KMS-11 (cell line): ENCODE measurements at regions not wholly inside any gene's neighbourhood (a gene's known extent, or its start where the extent isn't known, plus 50 kb on each side); places are given as distances from the start of the nearest gene placed in this dataset.

Experiments
- H2AFZ ChIP-seq: fragments of 200-600 bp; sonication (generic); 2 replicates; pipeline ENCODE4 v1.6.1; 2016; ENCODE audit warnings: antibody characterized with exemption, mixed run types, low read depth
- H3K27ac ChIP-seq: fragments of 200-600 bp; sonication (generic); 2 replicates; pipeline ENCODE4 v1.6.1; 2016; ENCODE audit warnings: mild to moderate bottlenecking, mixed run types
- H3K27me3 ChIP-seq: fragments of 200-600 bp; sonication (generic); 2 replicates; pipeline ENCODE4 v1.6.1; 2017; ENCODE audit warnings: mild to moderate bottlenecking, low read depth, mixed run types, moderate library complexity; ENCODE audit not compliant: insufficient read depth
- H3K36me3 ChIP-seq: fragments of 200-600 bp; sonication (generic); 2 replicates; pipeline ENCODE4 v1.6.1; 2017; ENCODE audit warnings: mild to moderate bottlenecking, mixed run types; ENCODE audit not compliant: insufficient read depth
- H3K4me1 ChIP-seq: fragments of 200-600 bp; sonication (generic); 2 replicates; pipeline ENCODE4 v1.6.1; 2016; ENCODE audit warnings: mild to moderate bottlenecking, low read depth, mixed run types; ENCODE audit not compliant: poor library complexity, severe bottlenecking
- H3K4me2 ChIP-seq: fragments of 200-600 bp; sonication (generic); 2 replicates; pipeline ENCODE4 v1.7.0; 2016; ENCODE audit warnings: mild to moderate bottlenecking, mixed run types
- H3K4me3 ChIP-seq: fragments of 200-600 bp; sonication (generic); IDR thresholded peaks from 2 replicates; pipeline ENCODE4 v1.6.1; 2017; ENCODE audit warnings: low read depth, low read length, mixed read lengths; ENCODE audit not compliant: insufficient read depth
- H3K79me2 ChIP-seq: fragments of 200-600 bp; sonication (generic); 2 replicates; pipeline ENCODE4 v1.6.1; 2016; ENCODE audit warnings: low read depth, mixed run types; ENCODE audit not compliant: insufficient read depth
- H3K9ac ChIP-seq: fragments of 200-600 bp; sonication (generic); 2 replicates; pipeline ENCODE4 v1.6.1; 2016; ENCODE audit warnings: mild to moderate bottlenecking, mixed run types
- H4K20me1 ChIP-seq: fragments of 200-600 bp; sonication (generic); 2 replicates; pipeline ENCODE4 v1.6.1; 2016; ENCODE audit warnings: mild to moderate bottlenecking, mixed run types; ENCODE audit not compliant: insufficient read depth
- TF ChIP-seq, protein P1 (sequence below): fragments of 200-600 bp; sonication (generic); conservative IDR thresholded peaks from 2 replicates; pipeline ENCODE4 v1.6.1; 2017; ENCODE audit warnings: low read depth, mild to moderate bottlenecking, antibody characterized with exemption, low read length, moderate library complexity, mixed read lengths

DNA sequence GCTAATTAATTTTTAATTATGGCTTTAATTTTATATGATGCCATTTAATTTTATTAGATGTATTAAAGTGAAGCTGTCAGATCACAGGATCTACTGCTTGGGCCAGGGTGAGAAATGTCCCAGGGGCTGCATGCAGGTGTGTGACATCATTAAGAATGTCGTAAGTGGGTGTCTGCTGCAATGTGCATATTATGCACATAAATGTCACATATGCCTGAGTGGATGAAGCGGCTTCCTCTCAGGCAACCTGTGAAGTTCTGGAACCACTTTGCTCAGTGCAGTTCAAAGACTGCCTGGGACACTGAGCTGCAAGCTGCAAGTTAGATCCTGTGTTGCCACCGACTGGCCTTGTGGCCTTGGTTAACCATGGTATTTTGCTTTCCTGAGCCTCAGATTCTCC lies 355.0 kb downstream of the UQCRFS1 start:
- Histone ChIP-seq H3K4me2 (no peak overlapping the region), H3K27ac (no peak overlapping the region), H3K4me1 (no peaks in the 10 kb centered on the region), H3K36me3 (no peaks in the 10 kb centered on the region), H4K20me1 (no peaks in the 10 kb centered on the region), H3K9ac (no peak overlapping the region), H2AFZ (no peak overlapping the region), H3K79me2 (no peaks in the 10 kb centered on the region), H3K4me3 (no peak overlapping the region), H3K27me3 (no peaks in the 10 kb centered on the region)
- TF ChIP-seq, protein P1, sequence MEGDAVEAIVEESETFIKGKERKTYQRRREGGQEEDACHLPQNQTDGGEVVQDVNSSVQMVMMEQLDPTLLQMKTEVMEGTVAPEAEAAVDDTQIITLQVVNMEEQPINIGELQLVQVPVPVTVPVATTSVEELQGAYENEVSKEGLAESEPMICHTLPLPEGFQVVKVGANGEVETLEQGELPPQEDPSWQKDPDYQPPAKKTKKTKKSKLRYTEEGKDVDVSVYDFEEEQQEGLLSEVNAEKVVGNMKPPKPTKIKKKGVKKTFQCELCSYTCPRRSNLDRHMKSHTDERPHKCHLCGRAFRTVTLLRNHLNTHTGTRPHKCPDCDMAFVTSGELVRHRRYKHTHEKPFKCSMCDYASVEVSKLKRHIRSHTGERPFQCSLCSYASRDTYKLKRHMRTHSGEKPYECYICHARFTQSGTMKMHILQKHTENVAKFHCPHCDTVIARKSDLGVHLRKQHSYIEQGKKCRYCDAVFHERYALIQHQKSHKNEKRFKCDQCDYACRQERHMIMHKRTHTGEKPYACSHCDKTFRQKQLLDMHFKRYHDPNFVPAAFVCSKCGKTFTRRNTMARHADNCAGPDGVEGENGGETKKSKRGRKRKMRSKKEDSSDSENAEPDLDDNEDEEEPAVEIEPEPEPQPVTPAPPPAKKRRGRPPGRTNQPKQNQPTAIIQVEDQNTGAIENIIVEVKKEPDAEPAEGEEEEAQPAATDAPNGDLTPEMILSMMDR, result no peak

DNA sequence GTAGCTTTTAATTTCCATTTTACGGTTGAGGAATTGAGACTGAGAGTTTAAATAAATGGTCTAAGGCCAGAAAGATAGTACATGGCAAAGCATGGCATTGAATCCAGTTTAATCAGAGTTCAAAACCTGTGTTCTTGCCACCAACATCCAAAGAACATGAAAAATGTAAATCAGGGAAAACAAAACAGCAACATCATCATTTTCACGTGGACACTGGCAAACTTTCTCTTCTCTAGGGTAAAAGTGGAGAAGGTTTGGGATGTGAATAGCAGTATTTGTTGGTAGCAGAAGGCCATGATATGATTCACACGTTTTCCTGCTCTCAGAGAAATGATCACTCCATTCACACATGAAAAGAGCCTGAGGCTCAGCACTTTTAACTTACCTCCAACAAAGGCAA lies 357.7 kb downstream of the UQCRFS1 start:
- Histone ChIP-seq H3K27ac (no peak overlapping the region), H3K4me1 (no peaks in the 10 kb centered on the region), H3K4me3 (no peak overlapping the region), H3K79me2 (no peaks in the 10 kb centered on the region), H4K20me1 (no peaks in the 10 kb centered on the region), H3K36me3 (no peaks in the 10 kb centered on the region), H3K27me3 (no peaks in the 10 kb centered on the region), H3K9ac (no peak overlapping the region), H2AFZ (no peak overlapping the region), H3K4me2 (no peak overlapping the region)
- TF ChIP-seq, protein P1, result no peak

DNA sequence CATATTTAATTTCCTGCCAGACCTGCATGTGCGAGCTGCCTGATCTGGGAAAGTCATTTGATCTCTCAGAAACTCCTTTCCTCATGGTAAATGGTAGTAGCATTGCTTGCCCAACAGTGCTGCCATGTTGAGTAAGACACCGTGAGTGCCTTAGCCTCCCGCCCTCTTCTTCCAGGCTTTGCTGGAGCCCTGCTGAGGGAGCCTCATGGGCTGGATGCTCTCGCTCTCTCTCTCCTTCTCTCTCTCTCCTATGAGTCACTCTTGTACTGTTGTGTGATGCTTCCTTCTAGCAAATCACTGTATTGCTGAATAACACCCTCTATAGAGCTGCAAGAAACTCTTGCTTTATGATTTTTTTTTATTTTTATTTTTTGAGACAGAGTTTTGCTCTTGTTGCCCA lies 365.5 kb downstream of the UQCRFS1 start:
- H3K9ac ChIP-seq, result no peak overlapping the region
- no peak overlapping the region for H3K27ac ChIP-seq
- TF ChIP-seq, protein P1, result no peak
- H3K4me2 ChIP-seq, result no peak overlapping the region
- no peak overlapping the region for H2AFZ ChIP-seq
- no peaks in the 10 kb centered on the region for H3K27me3 ChIP-seq
- H3K36me3 ChIP-seq, result no peaks in the 10 kb centered on the region
- H3K4me3 ChIP-seq, result no peak overlapping the region
- no peaks in the 10 kb centered on the region for H4K20me1 ChIP-seq
- H3K4me1 ChIP-seq, result no peaks in the 10 kb centered on the region
- no peaks in the 10 kb centered on the region for H3K79me2 ChIP-seq

DNA sequence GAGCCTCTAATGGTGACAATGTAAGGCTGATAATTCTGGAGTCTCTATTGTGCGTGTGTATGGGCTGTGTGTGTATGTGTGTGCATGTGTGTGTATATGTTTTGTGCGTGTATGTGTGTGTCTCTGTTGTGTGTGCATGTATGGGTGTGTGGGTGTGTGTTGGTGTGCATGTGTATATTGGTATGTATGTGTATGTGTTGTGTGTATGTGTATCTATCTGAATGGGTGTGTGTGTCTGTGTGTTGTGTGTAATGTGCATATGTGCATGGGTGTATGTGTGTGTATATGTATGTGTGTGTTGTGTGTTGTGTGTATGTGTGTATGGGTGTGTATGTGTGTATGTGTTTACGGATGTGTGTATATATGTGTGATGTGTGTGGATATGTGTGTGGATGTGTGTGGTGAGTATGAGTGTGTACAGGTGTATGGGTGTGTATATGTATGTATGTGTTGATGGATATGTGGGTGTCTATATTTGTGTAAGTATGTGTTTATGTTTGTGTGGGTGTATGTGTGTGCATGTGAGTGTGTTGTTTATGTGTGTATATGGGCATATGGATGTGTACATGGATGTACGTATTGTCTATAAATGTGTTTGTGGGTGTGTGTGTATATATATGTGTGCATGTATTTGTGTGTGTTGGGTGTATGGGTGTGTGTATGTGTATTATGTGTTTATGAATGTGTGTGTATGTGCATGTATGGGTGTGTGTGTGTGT lies 366.7 kb downstream of the UQCRFS1 start:
- H3K36me3 ChIP-seq, result no peaks in the 10 kb centered on the region
- no peaks in the 10 kb centered on the region for H4K20me1 ChIP-seq
- no peak overlapping the region for H3K9ac ChIP-seq
- no peaks in the 10 kb centered on the region for H3K27me3 ChIP-seq
- no peaks in the 10 kb centered on the region for H3K79me2 ChIP-seq
- no peak overlapping the region for H3K4me3 ChIP-seq
- H3K4me1 ChIP-seq, result no peaks in the 10 kb centered on the region
- H3K4me2 ChIP-seq, result no peak overlapping the region
- no peak overlapping the region for H2AFZ ChIP-seq
- TF ChIP-seq, protein P1, result no peak
- H3K27ac ChIP-seq, result no peak overlapping the region
